GM12864 (cell line): ENCODE measurements at regions not wholly inside any gene's neighbourhood (a gene's known extent, or its start where the extent isn't known, plus 50 kb on each side); places are given as distances from the start of the nearest gene placed in this dataset.
"Not testable (repeated sequence)": the region's sequence is repeated elsewhere in the genome, so short reads cannot be mapped to it uniquely, and the experiment has no call there.

Experiments used
- DNase-seq: peaks from one replicate; pipeline ENCODE4 v3.0.0-alpha.2; 2011; ENCODE audit warnings: low read depth
- H3K4me3 ChIP-seq: 2 replicates; pipeline ENCODE4 v1.5.1; 2011; ENCODE audit warnings: mild to moderate bottlenecking, low read depth, low read length, control low read depth
- TF ChIP-seq, protein P1 (sequence below): IDR thresholded peaks from 2 replicates; pipeline ENCODE4 v1.5.1; 2011; ENCODE audit warnings: low read depth, mild to moderate bottlenecking, moderate library complexity, low read length, control low read depth, inconsistent platforms; ENCODE audit errors: missing control alignments

DNA sequence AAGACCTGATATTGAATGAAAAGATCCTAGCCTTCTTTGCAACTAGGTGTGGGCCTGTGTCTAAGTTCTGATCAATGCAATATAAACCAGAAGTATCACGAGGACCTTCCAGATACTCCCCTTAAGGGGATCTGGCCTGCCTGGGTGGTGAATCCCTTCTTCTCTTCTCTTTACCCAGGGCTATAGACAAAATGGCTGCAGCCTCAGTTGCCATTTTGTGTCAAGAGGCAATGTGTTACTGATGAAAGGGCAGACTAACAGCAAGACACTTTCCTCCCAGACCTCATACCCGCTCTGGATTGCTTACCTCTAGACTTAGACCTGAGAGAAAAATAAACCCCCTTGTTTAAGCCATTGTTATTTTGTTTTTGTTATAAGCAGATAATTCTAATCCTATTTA, 84.5 kb upstream of the CHD6 start:
- no peak overlapping the region for H3K4me3 ChIP-seq
- TF ChIP-seq, protein P1, sequence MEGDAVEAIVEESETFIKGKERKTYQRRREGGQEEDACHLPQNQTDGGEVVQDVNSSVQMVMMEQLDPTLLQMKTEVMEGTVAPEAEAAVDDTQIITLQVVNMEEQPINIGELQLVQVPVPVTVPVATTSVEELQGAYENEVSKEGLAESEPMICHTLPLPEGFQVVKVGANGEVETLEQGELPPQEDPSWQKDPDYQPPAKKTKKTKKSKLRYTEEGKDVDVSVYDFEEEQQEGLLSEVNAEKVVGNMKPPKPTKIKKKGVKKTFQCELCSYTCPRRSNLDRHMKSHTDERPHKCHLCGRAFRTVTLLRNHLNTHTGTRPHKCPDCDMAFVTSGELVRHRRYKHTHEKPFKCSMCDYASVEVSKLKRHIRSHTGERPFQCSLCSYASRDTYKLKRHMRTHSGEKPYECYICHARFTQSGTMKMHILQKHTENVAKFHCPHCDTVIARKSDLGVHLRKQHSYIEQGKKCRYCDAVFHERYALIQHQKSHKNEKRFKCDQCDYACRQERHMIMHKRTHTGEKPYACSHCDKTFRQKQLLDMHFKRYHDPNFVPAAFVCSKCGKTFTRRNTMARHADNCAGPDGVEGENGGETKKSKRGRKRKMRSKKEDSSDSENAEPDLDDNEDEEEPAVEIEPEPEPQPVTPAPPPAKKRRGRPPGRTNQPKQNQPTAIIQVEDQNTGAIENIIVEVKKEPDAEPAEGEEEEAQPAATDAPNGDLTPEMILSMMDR: no peak
- no peak for DNase-seq

DNA sequence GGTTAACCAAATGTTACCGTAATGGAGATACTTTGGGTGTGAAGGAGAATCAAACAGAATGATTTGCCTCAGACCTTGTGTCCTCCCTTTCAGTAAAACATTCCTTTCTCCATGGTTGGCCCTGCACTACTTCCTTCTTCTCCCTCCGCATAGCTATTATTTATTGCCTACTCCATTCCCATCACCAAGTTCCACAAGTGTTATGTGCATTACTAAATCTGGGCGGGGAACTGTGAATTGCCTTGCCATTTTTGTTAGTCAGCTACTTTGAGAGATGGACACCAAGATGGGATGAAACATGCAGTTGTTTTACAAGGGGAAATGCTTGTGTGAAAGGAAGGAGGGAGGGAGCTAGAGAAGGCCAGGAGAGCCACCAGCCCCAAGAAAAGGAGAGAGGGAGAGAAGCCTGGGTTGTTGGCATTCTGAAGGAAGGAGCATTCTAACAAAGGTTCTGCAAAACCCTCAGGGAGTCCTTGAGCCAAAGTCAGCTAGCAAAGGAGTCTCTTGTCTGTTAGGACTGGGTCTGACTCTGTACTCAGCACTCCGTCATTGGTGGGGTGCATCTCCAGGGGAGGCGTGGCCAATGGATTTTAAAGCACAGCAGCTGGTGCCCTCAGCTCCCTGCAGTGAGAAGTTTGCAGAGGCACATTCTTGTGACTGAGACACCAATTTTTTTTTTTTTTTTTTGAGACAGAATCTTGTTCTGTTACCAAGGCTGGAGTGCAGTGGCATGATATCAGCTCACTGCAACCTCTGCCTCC, 83.6 kb upstream of the CHD6 start:
- TF ChIP-seq, protein P1: no peak
- no peak overlapping the region for H3K4me3 ChIP-seq
- DNase-seq: no peak

DNA sequence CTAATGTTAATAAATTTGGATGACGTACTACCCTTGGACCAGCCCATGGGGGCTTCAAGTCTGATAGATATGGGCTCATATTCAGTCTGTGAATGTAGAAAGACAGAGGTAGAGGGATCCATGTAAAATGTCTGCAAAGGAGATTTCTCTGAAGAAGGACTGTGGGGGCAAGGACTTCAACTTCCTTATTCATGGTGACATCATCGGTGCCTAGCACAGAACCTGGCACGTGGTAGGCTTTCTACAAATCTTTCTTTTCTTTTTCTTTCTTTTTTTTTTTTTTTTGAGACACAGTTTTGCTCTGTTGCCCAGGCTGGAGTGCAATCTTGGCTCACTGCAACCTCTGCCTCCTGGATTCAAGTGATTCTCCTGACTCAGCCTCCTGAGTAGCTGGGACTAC, 81.5 kb upstream of the CHD6 start:
- DNase-seq, H3K4me3 ChIP-seq: not testable (repeated sequence)

DNA sequence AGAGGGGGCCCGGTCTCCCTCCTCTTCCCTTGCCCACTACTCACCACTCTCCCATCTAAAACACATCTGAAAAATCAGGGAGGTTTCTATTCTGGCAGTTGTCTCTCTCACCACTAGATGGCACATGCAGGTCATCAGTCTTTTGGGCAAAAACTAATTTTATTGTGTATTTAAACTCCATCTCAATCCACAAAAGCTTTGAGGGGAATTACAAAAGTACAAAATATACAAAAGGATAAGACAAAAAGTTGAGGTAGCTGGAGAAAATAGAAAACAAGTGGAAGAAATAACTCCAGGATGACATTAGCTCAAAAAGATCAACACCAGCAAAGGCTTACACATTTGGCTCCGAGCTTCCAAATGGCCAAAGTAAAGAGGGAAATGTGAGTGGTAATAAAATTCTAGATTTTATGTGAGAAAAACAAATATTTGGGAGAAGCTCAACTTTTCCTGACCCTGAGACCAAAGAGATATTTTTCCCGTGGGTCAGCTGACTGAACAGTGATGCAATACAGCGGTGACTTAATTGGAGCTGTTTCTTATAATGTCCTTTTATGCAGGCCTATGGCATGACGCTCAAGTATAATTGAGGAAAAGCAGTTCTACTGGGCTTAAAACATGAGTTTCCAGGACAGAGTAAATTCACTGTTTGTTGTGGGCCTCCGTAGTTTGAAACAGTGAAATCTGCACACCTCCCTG, 79.8 kb upstream of the CHD6 start:
- TF ChIP-seq, protein P1: peak; percentile 80
- peak; percentile 15 for DNase-seq
- no peak overlapping the region for H3K4me3 ChIP-seq

DNA sequence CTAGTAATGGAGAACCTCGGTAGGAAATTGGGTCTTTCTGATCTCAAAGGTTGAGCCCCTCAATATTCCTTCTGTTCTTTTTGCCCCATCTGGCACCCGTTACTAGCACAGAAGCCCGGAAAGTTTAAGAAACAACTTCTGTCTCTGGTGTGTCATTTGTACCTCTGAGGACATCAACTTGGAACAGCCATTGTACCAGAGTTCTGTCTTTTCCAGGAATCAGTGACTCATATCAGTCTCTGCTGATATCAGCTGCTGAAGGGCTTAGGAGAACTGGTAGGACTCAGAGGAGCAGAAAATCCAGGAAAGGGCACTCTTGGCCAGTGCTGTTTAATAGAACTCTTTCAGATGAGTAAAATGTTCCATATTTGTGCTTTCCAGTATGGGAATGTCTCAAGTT, 78.3 kb upstream of the CHD6 start:
- TF ChIP-seq, protein P1: no peak
- no peak for DNase-seq
- H3K4me3 ChIP-seq: no peak overlapping the region

DNA sequence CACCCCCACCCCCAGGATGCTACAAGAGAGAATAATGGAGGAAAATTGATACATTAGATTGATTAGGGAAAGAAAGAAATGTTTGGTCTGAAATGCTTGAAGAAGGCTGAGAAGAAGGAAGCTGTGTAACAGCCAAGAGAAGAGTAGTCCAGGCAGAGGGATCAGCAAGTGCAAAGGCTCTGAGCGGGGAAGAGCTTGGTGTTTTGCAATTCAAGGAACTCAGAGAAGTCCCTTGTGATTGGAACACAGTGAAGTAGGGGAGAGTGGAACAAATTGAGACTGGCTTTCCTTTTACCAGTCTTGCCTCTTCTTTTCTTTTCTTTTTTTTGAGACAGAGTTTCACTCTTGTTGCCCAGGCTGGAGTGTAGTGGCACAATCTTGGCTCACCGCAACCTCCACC, 76.6 kb upstream of the CHD6 start:
- TF ChIP-seq, protein P1: no peak
- peak overlapping the region; percentile 67; the same call in 1 of the 2 replicates for H3K4me3 ChIP-seq
- no peak for DNase-seq

DNA sequence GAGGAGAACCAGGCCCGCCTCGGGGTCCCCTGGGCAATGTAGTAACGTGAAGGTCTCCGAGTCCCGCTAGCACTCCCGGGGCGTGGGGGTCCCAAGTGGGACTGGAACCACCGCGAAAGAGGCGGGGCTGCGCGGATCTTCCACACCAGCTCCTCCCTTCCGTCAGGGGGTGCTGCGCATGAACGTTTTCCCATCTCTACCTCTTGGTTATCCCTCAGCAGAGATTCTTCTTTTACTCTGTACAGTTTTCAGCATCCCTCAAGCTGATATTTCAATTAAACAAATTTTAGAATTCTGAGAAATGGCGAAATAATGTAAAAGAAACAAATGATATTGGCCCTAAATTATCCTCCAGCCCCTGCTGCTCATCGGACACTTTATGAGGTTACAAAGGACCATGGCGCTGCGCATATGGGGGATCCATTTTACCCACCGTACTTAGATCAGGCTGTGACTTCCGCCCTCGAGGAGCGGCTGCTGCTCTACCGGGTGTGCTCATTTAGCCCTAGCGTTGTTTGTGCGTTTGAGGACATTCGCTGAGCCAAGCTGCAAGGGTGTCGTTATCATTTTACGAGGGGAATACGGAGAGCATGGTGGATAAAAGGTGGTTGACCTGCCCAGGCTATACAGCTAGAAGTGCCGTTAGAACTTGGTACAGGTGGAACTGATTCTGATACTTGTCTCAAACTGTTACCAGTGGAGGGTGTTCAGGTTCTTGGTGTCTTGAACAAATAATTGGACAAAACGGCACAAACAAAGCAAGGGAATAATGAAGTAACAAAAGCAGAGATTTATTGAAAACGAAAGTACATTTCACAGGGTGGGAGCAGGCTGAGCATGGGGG, 75.2 kb upstream of the CHD6 start:
- H3K4me3 ChIP-seq: peak overlapping the region; percentile 67
- DNase-seq: peak; percentile 91
- TF ChIP-seq, protein P1: peak; percentile 25
